Upper lobe of left lung (tissue), 6 donors: ENCODE measurements at regions not wholly inside any gene's neighbourhood (a gene's known extent, or its start where the extent isn't known, plus 50 kb on each side); places are given as distances from the start of the nearest gene placed in this dataset.

Source experiments
- ATAC-seq, 2 donors: fragments of 200-7000 bp; cut with Tn5 transposase; one replicate each; pipeline ENCODE4 v1.9.1; 2022; ENCODE audit warnings: mild to moderate bottlenecking in 2 of 2, moderate library complexity in 2 of 2; ENCODE audit not compliant: low FRiP score in 2 of 2
- DNase-seq, 2 donors: peaks; one replicate each; pipeline ENCODE4 v3.0.0-alpha.2; 2019 to 2020
- H3K27ac ChIP-seq, 4 donors: fragments of 200-600 bp; sonication (generic); one replicate each; pipeline ENCODE4 v1.5.1; 2016 to 2019
- H3K27me3 ChIP-seq, 4 donors: fragments of 200-600 bp; sonication (generic); one replicate each; pipeline ENCODE4 v1.5.1; 2017 to 2019
- H3K36me3 ChIP-seq, 4 donors: fragments of 200-600 bp; sonication (generic); one replicate each; pipeline ENCODE4 v1.5.1; 2016 to 2019
- H3K4me1 ChIP-seq, 4 donors: fragments of 200-600 bp; sonication (generic); one replicate each; pipeline ENCODE4 v1.5.1; 2018 to 2019
- H3K4me3 ChIP-seq, 4 donors: fragments of 200-600 bp; sonication (generic); one replicate each; pipeline ENCODE4 v1.5.1; 2017 to 2019; ENCODE audit warnings: mild to moderate bottlenecking in 2 of 4, moderate library complexity in 1 of 4
- H3K9me3 ChIP-seq, 4 donors: fragments of 200-600 bp; sonication (generic); one replicate each; pipeline ENCODE4 v1.5.1; 2018 to 2019
- CTCF ChIP-seq, 6 experiments: fragments of 450-650 bp in 4 of 6; fragments of 200-600 bp in 2 of 6; sonication (generic) in 2 of 6; IDR thresholded peaks; one replicate each; pipeline ENCODE4 v1.5.1; 2016 to 2019; ENCODE audit warnings: antibody characterized with exemption in 6 of 6
- EP300 ChIP-seq, 4 donors: sonication (generic); formaldehyde crosslinking; IDR thresholded peaks; one replicate each; pipeline ENCODE4 v1.5.1; 2017; ENCODE audit warnings: antibody characterized with exemption in 4 of 4, control low read depth in 2 of 4
- POLR2A ChIP-seq, 4 donors: fragments of 450-650 bp; IDR thresholded peaks; one replicate each; pipeline ENCODE4 v1.5.1; 2016 to 2017; ENCODE audit warnings: antibody characterized with exemption in 4 of 4, mild to moderate bottlenecking in 2 of 4
- POLR2AphosphoS5 ChIP-seq, 2 donors: sonication (generic); formaldehyde crosslinking; IDR thresholded peaks; one replicate each; pipeline ENCODE4 v1.5.1; 2017; ENCODE audit warnings: antibody characterized with exemption in 2 of 2
- WGBS, 2 donors: methylation state at CpG; one replicate each; pipeline ENCODE4 v1.1.5; 2017 to 2018; 5-methylcytosine and 5-hydroxymethylcytosine counted together
- donor health status: DM: no; HTN: no; CAD: no; lungs with moderate emphysema.
- donor health status: DM: no; HTN: yes; CAD: no; lungs with severe emphysema.

GRCh38 chr9:27749838-27750237, 176.6 kb upstream of the C9orf72 start:
- DNase-seq = no peak
- H3K4me1 ChIP-seq = no peaks in the 10 kb centered on the region
- H3K9me3 ChIP-seq = no peaks in the 10 kb centered on the region
- no peak for ATAC-seq
- TF ChIP-seq POLR2A (IDR thresholded peaks at IDR 0.05) (no peak), EP300 (IDR thresholded peaks at IDR 0.05) (no peak), CTCF (IDR thresholded peaks at IDR 0.05) (no peak), POLR2AphosphoS5 (IDR thresholded peaks at IDR 0.05) (no peak)
- WGBS, 2 donors = 70 to 83% methylated on average over 2 of the region's 2 CpGs
- no peak overlapping the region for H3K27ac ChIP-seq
- H3K36me3 ChIP-seq = no peaks in the 10 kb centered on the region
- H3K27me3 ChIP-seq = no peaks in the 10 kb centered on the region
- H3K4me3 ChIP-seq = no peak overlapping the region

- Histone ChIP-seq H3K36me3 (no peaks in the 10 kb centered on the region), H3K4me3 (no peak overlapping the region), H3K27ac (no peak overlapping the region), H3K4me1 (no peaks in the 10 kb centered on the region), H3K27me3 (no peaks in the 10 kb centered on the region), H3K9me3 (no peaks in the 10 kb centered on the region)
- DNase-seq (no peak), ATAC-seq (no peak)
- no peak for TF ChIP-seq CTCF (IDR thresholded peaks at IDR 0.05)
- no peak for TF ChIP-seq POLR2AphosphoS5 (IDR thresholded peaks at IDR 0.05)
- TF ChIP-seq EP300 (IDR thresholded peaks at IDR 0.05) = no peak
- TF ChIP-seq POLR2A (IDR thresholded peaks at IDR 0.05) = no peak
- WGBS, 2 donors = 77 to 83% methylated on average over 3 of the region's 3 CpGs
Measured at GRCh38 chr9:27750566-27750965, 177.3 kb upstream of the C9orf72 start.

GRCh38 chr9:27752069-27752468, 178.8 kb upstream of the C9orf72 start:
- no peaks in the 10 kb centered on the region for H3K36me3 ChIP-seq
- DNase-seq (no peak), ATAC-seq (no peak)
- H3K4me1 ChIP-seq = no peaks in the 10 kb centered on the region
- H3K4me3 ChIP-seq = no peak overlapping the region
- H3K27ac ChIP-seq = no peak overlapping the region
- TF ChIP-seq POLR2A (IDR thresholded peaks at IDR 0.05) (no peak), EP300 (IDR thresholded peaks at IDR 0.05) (no peak), CTCF (IDR thresholded peaks at IDR 0.05) (no peak), POLR2AphosphoS5 (IDR thresholded peaks at IDR 0.05) (no peak)
- no peaks in the 10 kb centered on the region for H3K27me3 ChIP-seq
- 88 to 92% methylated on average over 4 of the region's 4 CpGs for WGBS, 2 donors
- no peaks in the 10 kb centered on the region for H3K9me3 ChIP-seq

- WGBS, 2 donors = 23 to 46% methylated on average over 2 of the region's 2 CpGs
- no peak for DNase-seq
Measured at GRCh38 chr9:27755846-27756245, 182.6 kb upstream of the C9orf72 start.

More at GRCh38 chr9:27755846-27756245, 182.6 kb upstream of the C9orf72 start:
- no peaks in the 10 kb centered on the region for H3K27me3 ChIP-seq
- no peaks in the 10 kb centered on the region for H3K4me1 ChIP-seq
- H3K4me3 ChIP-seq = no peak overlapping the region
- H3K36me3 ChIP-seq = no peaks in the 10 kb centered on the region
- ATAC-seq = no peak
- TF ChIP-seq EP300 (IDR thresholded peaks at IDR 0.05) = no peak
- TF ChIP-seq CTCF (IDR thresholded peaks at IDR 0.05) = no peak
- TF ChIP-seq POLR2A (IDR thresholded peaks at IDR 0.05) = no peak
- no peak for TF ChIP-seq POLR2AphosphoS5 (IDR thresholded peaks at IDR 0.05)
- no peak overlapping the region for H3K27ac ChIP-seq
- no peaks in the 10 kb centered on the region for H3K9me3 ChIP-seq
